ENCODE measurements at regions not wholly inside any gene's neighbourhood (a gene's known extent, or its start where the extent isn't known, plus 50 kb on each side); places are given as distances from the start of the nearest gene placed in this dataset.
"Not testable (repeated sequence)": the region's sequence is repeated elsewhere in the genome, so short reads cannot be mapped to it uniquely, and the experiment has no call there.

DNA sequence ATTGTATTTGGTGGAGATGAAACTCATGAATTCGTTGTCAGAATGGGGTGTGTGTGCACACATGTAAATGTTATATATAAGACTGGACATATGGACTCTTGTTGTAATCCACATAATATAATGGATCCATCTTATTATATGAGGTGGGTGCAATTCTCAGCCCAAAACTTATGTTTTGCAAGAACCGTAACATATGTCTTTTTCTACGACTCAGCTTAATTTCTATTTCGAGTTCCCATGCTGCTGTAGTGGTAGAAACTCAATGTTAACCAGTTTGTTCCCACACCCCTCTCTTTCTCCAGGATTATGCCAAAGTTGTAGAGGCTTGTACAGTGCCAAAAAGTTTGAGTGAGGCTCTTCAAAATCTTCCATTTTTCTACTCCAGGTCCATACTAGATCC, 112.5 kb upstream of the SPOPL start:
- no peak for DNase-seq (ENCODE audit: low spot score)

DNA sequence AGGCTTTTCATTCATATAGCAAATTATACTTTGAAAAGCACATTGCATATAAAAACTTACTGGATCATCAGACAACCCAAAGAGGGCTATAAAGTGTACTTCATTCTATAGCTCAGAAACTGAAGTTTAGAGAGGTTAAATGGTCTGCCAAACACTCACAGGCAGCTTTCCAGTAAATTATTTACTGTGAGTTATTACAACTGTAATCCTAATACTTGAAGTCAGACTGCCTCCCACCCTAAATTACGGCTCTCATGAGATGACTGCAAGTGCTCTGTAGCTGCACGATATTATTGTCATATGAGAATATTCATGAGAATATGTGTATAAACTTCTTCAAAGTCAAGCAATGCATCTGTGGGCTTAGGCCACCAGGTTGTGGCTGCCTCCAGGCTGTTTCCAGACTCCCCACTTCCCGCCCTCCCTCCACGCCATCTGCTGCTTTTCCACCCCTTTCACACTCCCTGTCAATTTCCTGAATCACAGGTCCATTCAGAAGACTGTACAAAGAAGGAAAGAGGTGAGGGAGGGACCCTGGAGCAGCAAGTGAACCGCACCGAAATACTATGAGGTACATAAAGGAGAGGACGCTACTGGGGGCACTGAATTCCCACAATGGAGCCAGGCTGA, 111.1 kb upstream of the SPOPL start:
- no peak for DNase-seq (ENCODE audit: low spot score)

DNA sequence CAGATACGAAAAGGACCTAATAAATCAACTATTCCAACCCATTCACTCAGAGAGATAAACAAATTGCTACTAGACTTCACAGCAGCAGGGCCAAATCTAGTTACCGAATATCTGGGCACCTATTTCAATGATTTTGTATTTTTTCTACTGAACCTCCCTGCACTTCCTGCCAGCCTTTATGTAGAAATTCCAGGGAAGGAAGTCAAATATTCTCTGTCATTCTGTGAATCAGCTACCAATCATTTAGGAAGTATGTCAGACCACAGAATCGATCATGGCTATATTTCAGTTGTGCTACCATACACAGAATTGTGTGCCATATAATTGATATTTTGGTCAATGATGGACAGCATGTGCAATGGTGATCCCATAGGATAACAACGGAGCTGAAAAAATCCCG, 109.6 kb upstream of the SPOPL start:
- DNase-seq (ENCODE audit: low spot score), result no peak

DNA sequence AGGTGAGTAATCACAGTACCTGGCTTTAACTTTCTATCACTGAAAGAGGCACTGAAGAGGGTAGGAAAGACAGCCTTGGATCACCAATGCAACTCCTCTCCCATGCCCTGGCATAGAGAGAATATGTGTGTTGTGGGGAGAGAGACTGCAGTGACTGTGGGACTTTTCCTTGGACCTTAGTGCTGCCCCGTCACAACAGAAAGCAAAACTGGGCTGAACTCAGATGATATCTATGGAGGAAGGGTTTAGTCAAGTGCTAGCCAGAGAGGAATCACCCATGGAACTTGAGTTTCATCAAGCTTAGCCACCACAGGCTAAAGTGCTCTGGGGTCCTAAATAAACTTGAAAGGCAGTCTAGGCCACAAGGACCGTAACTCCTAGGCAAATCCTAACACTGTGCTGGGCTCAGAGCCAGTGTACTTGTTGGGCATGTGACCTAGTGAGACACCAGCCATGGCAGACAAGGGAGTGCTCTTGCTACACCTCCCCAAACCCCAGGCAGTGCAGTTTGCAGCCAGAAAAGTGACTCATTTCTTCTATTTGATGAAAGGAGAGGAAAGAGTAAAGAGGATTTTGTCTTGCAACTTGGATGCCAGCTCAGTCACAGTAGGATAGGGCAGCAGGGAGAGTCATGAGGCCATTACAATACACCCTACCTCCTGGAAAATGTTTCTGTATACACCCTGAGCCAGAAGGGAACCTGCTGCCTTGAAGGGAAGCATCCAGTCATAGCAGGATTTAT, 105.8 kb upstream of the SPOPL start:
- no peak for DNase-seq (ENCODE audit: low spot score)

DNA sequence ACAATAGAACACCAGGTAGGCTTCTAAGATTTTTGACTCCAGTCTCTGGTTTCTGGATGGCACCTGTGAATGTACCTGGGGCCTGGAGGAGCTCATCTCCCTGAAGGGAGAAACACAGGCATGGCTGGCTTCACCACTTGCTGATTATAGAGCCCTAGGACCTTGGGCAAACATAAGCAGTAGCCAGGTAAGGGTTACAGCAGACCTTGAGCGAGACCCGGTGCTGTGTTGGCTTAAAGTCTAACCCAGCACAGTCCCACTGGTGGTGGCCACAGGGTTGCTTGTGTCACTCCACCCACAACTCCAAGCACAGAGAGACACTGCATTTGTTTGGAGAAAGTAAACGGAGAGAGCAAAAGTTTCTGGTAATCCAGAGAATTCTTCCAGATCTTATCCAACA, 104.7 kb upstream of the SPOPL start:
- DNase-seq (ENCODE audit: low spot score), result no peak

DNA sequence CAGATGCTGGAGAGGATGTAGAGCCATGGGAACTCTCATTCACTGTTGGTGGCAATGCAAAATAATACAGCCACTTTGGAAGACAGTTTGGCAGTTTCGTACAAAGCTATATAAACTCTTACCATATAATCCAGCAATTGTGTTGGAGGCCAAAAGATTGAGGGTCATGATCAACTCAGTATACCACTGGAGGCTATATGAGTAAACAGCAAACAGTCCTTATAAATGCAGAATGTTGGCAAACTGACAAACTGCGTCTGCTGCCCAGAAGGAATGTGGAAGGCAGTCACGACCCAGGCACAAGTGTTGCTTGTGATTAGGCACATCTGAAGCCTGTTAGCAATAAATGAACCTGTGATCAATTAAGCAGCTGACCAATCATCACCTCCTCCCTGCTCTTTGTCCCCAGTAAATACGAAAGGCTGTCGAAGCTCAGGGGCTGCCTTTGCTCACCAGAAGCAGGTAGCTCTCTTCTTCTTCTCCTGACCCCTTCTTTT, 98.1 kb upstream of the SPOPL start:
- no peak for DNase-seq (ENCODE audit: low spot score)

DNA sequence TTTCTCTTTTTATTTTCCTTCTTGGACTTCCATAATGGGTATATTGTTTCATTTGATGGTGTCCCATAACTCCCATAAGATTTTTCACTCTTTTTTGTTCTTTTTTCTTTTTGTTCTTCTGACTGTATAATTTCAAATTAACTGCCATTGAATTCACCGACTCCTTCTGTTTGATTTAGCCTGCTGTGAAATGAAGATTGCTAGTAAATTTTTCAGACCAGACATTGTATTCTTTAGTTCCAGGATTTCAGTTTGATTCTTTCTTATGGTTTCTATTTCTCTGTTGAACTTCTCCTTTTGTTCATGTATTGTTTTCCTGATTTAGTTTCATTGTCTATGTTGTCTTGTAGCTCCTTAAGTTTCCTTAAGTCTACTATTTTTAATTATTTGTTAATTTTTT, 87.6 kb upstream of the SPOPL start:
- no peak for DNase-seq (ENCODE audit: low spot score)

DNA sequence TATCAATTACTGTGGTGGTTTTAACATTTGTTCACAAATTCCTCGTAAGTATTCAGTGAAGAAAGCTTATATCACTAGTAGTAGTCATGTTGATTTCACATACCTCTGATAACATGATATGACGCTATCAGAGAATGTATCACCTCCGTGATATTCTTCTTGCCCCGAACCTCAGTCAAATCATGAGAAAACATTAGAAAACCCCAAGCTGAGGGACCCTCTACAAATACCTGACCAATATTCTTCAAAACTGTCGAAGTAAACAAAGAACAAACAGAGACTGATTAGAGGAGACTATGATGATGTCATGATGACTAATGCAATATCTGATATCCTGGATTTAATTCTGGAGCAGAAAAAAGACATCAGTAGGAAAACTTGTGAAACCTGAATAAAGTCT, 85.6 kb upstream of the SPOPL start:
- no peak for DNase-seq (ENCODE audit: low spot score)

DNA sequence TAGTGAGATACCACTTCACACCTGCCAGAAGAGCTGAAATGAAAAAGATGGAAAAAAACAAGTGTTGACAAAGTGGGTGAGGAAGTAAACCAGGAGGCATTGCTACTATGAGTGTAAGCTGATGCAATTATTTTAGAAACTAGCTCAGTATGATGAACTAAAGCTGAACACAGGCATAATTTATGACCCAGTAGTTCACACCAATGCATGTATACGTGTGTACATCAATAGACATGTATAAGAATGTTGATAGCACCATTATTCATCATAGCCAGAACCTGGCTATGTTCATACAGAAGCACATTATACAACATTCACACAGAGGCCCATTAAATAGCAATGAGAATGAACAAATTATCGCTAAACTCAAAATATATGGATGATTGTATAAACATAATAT, 83.1 kb upstream of the SPOPL start:
- DNase-seq (ENCODE audit: low spot score), result no peak

DNA sequence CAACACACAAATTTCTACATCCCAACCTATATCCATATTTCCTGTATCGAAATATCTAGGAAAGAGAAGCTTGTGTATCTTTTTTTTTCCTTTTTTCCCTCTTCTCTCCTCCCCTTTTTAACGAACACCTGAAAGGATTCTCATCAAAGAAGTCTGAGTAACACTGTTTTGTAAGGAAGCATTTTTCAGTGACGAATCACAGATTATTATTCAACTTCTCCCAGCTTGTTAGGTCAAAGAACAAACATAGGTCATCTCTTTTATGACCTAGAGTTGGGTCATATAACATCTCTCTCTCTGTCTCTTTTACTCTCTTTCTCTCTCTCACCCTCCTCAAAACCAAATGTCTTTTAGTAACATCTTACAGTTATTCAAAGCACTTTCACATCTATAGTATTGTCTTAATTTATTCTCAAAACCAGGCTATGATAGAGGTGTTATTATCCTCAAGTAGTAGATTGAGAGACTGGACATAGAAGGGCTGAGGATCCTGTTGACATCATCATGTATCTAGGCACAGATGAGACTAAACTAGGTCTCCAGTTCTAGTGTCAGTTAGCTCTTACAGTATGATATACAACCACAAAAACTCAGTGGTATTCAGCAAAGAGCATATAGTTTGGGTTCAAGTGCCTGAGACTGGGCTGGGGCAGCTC, 80.1 kb upstream of the SPOPL start:
- no peak for DNase-seq (ENCODE audit: low spot score)

DNA sequence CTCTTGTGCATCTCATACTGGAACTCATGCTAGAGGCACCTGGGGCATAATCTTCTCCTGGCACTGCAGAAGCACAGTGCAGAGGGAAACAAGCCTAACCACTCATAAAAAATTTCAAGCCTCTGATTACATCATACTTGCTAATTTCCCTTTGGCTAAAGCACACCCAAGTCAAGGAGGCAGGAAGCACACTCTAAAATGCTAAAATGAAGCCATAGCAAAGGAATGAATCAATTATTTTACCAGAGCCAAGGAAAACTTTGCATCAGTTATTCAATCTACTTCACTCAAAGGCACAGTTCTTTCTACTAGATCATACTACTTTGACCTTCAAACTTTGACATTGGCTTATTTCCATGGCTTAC, 79.6 kb upstream of the SPOPL start:
- DNase-seq (ENCODE audit: low spot score), result no peak

DNA sequence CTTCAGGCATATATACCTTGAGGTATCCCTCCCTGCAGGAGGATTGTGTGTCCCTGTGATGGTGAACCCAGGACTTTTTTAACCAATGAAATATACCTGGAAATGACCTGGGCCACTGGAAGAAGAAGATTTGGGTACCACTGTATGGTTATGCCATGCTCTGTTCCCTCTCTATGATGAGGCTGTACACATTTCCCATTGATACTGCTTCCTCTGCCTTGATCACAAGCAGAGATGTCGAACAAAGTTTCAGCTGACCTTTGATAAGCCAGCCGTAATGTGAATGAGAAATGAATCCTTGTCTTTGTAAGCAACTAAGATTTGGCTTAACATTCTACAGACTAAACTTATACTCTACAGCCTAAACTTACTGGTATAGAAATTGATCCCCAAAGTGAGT, 78.4 kb upstream of the SPOPL start:
- no peak for DNase-seq (ENCODE audit: low spot score)

DNA sequence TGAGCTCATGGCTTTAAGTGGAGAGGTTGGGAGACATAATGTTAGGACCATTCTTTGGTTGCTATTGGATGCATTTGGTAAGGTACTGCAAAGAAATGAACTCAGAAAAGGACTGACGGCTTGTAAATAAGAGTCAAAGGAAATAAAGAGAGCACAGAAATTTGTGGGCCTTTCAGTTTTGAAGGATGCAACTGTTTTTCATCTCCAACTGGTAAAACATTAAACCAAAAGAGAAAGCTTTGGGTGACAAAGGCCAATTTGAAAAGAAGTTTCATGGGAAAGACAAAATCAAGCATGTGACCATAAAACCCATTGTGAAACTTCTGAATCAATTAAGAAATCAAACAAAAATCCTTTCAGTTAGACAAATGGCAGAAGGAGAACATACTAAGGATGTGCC, 77.8 kb upstream of the SPOPL start:
- no peak for DNase-seq (ENCODE audit: low spot score)

DNA sequence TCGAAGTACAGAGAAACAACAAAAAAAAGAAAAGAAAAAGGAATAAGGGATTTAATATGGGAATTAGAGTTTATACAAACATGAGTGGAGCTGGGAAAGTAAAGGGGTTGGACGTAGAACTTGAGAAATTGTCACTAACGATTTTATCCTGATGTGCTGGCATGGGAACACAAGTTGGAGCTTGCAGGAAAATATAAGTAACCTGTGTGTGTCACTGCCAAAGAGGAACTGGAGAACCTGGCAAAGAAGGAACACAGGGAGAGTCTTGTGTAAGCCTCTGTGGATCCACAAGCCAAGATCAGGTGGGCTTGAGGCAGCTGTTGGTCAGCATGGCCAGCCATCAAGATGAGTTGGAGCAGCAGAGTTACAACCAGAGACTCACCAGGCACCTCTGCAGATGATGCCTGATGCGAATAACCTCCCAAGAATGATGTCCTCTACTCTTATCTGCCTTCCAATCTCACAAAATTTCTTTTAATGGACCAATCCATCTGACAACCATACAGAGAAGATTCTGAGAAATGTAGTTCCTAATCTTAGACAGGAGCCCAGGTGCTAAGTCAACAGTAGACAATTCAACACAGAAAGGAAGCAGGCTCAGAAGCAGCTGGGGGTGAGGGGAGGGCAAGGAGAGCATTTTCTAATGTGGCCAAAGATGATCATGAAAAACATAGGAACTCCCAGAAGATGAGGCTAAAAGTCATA, 77.0 kb upstream of the SPOPL start:
- no peak for DNase-seq (ENCODE audit: low spot score)

DNA sequence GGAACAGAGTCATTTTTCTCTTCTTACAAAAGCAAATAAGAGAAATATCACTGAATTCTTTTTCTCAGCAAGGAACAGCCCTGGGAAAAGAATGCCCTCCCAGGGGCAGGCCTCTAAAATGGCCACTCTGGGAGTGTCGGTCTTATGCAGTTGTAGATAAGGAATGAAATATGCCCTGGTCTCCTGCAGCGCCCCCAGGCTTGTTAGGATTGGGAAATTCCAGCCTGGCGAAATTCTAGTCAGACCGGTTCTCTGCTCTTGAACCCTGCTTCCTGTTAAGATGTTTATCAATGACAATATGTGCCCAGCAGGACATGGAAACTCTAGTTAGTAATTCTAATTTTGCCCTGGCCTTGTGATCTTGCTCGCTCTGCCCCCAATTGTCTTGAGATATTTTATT, 75.5 kb upstream of the SPOPL start:
- not testable (repeated sequence) for DNase-seq (ENCODE audit: low spot score)

DNA sequence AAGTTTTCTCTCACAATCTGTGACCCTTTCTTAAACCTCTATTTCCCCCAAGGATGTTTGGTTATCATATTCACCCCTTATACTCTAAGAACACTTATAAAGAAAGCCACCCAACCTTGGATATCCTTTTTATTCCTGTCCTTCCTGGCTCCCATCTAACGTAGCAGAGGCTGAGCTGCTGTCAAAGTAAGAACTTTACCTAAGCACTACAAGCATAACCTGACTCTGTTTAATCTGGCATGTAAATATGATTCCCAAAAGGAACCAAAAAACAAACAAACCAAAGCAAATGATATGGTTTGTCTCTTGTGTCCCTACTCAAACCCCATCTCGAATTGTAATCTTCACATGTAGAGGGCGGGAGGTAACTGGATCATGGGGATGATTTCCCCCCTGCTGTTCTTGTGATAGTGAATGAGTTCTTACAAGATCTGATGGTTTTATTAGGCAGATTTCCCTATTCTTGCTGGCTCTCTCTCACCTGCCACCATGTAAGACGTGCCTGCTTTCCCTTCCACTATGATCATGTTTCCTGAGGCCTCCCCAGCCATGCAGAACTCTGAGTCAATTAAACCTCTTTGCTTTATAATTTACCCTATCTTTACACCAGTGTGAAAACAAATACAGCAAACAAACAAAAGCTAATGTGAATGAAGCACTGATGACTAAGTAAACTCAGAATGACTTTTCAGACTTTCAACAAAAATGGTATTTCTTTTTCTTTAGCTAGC, 72.7 kb upstream of the SPOPL start:
- DNase-seq (ENCODE audit: low spot score), result no peak

DNA sequence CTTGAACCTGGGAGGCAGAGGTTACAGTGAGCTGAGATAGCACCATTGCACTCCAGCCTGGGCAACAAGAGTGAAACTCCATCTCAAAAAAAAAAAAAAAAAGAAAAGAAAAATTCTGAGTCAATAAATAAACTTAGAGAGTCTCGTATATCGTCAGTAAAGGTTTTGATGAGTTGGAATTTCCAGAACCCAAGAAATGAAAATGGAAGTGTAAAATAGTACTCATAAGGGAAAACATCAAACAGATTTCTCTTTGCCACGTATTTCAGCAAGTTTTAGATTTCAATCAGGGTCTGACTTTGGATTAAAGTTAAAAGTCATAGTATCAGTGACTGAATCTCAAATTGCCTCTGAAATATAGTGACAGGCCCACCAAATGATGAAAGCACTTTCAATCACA, 71.4 kb upstream of the SPOPL start:
- DNase-seq (ENCODE audit: low spot score), result no peak

DNA sequence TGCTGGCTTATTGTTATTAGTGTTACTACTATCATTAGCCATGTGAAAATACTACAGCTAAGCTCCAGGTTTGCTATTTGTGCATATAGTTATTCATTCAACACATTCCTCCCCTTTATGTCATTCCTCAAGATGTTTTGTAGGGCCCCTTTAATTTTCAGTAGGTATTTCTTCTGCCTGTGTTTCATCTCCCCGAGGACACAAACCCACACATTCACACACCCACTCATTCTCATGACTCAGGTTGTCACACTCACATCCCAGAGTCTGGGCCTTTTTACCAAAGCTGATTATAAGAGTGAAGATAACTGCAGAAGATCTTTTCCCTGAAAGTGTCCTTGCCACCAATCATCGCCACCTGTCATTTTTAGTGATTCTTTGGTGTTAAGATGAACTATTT, 68.6 kb upstream of the SPOPL start:
- DNase-seq (ENCODE audit: low spot score), result no peak

DNA sequence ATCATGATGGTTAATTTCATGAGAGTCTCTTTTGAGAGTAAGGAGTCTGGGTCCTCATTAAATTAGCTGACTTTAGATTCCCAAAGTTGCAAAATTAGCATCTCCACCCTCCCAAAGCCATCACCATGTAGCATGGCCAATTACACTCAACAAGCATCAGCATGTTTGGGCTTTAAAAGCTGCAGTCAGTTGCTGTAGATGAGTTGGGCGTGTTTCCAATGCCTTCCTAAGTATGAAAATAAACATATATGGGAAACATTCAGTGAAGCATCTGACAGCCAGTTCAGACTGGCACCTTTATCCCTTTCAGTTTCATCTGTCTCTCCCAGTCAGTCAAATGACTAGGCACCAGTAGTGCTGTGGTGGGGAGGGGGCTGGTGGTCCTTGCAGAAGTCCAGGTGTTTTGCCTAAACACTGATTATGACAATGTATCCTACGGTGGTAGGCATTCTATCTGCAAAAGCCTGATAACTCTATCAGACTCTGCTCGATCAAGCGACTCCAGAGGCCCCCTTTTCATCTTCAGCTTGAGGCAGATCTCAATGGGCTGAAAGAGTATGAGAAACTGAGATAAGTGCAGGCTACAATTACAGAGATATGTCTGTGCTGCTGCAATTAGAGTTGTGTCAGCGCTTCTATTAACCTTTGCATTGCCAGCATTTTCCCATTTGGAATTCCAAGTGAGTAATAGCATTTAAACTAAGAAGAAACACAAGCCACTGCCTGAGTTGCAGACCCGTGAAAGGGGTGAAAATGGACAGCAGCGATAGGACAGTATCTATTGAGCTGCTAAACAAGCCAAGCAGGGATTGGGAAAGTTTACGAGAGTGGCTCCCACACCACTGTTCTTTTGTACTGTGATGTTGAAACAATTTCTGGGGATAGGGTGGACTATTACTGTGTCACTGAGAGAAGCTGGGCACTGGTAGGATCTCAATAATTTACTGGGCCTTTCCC, 67.3 kb upstream of the SPOPL start:
- no peak for DNase-seq (ENCODE audit: low spot score)

DNA sequence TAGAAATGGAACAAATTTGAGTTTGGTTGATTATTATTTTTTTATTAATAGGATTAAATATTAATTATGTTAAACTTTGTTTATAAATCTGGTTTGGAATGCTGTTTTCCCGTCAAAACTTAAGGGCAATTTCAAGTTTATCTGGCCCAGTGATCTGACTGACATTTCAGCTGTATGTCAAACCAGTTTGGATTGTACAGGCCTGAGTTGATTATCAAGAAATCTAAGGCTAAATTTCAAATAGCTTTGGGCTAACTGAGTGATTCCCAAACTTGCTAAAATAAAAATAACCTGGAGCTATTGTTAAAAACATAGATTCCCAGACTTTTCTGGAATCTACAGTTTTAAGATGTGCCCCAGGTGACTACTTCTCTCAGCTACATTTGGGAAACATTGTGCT, 65.9 kb upstream of the SPOPL start:
- DNase-seq (ENCODE audit: low spot score), result no peak

DNA sequence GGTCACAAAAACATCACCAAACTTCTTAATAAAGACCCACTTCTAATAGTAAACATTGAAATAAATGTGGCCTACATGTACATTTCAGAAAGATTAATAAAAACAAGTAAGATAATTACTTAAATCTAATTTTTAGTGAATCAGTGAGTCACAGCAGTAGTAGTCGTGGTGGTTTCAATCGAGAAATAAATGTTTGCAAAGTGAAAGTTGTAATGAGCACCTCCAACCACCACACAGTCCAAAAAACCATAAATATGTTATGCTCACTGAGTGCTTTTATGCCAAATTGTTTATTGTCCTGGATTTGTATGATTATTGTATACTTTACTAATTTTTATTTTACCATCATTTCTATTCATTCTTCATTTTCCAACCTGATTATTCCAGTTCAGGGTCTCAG, 61.8 kb upstream of the SPOPL start:
- no peak for DNase-seq (ENCODE audit: low spot score)
